Ovary (tissue), 7 donors: ENCODE measurements at regions not wholly inside any gene's neighbourhood (a gene's known extent, or its start where the extent isn't known, plus 50 kb on each side); places are given as distances from the start of the nearest gene placed in this dataset.

Experiments
- DNase-seq, 5 donors: peaks; one replicate each; pipeline ENCODE4 v3.0.0-alpha.2; 2019 to 2020
- H3K27ac ChIP-seq, 2 donors: fragments of 200-600 bp; one replicate each; pipeline versions ENCODE4 v1.5.1 to v1.8.0; 2019 to 2022
- H3K27me3 ChIP-seq: fragments of 200-600 bp; one replicate; pipeline ENCODE4 v1.8.0; 2022
- H3K36me3 ChIP-seq: fragments of 200-600 bp; sonication (generic); one replicate; pipeline ENCODE4 v1.5.1; 2019
- H3K4me1 ChIP-seq: one replicate; pipeline ENCODE4 v1.8.1; 2013; ENCODE audit warnings: mild to moderate bottlenecking, moderate library complexity; ENCODE audit not compliant: insufficient read depth
- H3K4me3 ChIP-seq: fragments of 200-600 bp; sonication (generic); one replicate; pipeline ENCODE4 v1.5.1; 2017
- H3K9me3 ChIP-seq, 2 donors: fragments of 200-600 bp in 1 of 2; sonication (generic) in 1 of 2; one replicate each; pipeline versions ENCODE4 v1.5.1 to v1.8.1; 2013 to 2019; ENCODE audit warnings: mild to moderate bottlenecking in 1 of 2, moderate library complexity in 1 of 2
- EP300 ChIP-seq: sonication (generic); formaldehyde crosslinking; IDR thresholded peaks from one replicate; pipeline ENCODE4 v1.6.1; 2017; ENCODE audit warnings: antibody characterized with exemption
- POLR2A ChIP-seq: fragments of 450-650 bp; IDR thresholded peaks from one replicate; pipeline ENCODE4 v1.6.1; 2017; ENCODE audit warnings: antibody characterized with exemption, mild to moderate bottlenecking, moderate library complexity
- WGBS, 3 donors: extraction: QIAGEN DNeasy Blood & Tissue Kit in 1 of 3; methylation state at CpG; one replicate each; pipeline versions ENCODE4 v1.1.5 to v1.1.7; 2013 to 2017; 5-methylcytosine and 5-hydroxymethylcytosine counted together
- intact Hi-C, 4 donors: fragments of 100-400 bp; cut with DNase I; formaldehyde crosslinking; loops; one replicate each; pipeline versions ENCODE4 v1.11.0 to v1.15.1; 2022 to 2023
- TF ChIP-seq, protein P1 (sequence below), 3 donors: fragments of 450-650 bp in 2 of 3; fragments of 200-600 bp in 1 of 3; IDR thresholded peaks; one replicate each; pipeline versions ENCODE4 v1.5.1 to v1.8.0; 2016 to 2022; ENCODE audit warnings: antibody characterized with exemption in 3 of 3, mild to moderate bottlenecking in 1 of 3
- donor health status: DM: no; HTN: no; CAD: no; lungs with moderate emphysema.
- donor health status: DM: no; HTN: no; CAD: no.
- donor health status: Bipolar disorder and iron deficiency.
- donor health status: DM: no; HTN: no; CAD: no.
- donor health status: DM: yes; HTN: yes; CAD: no.

DNA sequence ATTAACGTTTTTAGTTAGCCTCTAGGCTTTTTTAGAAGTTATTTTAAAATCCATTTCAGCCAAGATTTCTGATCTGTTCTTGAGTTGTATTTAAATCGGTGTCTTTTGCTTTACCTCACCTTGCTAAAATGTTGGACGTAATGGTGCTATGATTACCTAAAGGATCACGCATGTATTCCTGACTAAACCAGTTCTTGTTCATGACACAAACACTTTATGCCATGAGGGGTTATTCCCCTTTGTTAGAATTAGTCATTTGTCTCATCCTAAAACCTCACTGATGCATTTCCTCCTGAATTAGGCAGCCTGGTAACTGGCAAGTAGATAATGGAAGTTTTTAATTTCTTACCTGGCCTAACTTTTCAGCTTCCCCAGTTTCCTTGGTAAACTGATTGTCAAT, 185.4 kb upstream of the TANK start:
- H3K36me3 ChIP-seq, result no peaks in the 10 kb centered on the region
- no peaks in the 10 kb centered on the region for H3K4me1 ChIP-seq
- H3K9me3 ChIP-seq, result no peaks in the 10 kb centered on the region
- no peaks in the 10 kb centered on the region for H3K27me3 ChIP-seq
- intact Hi-C loops, result loop anchor here in 2 of 4 donors (5.0 kb wide), 2 partner anchors 648 to 653 kb away; no protein-coding TSS in a partner anchor
- WGBS, 3 donors, result 72 to 73% (median 72%) methylated on average over 4 of the region's 4 CpGs
- DNase-seq, result no peak
- no peak overlapping the region for H3K27ac ChIP-seq
- no peak overlapping the region for H3K4me3 ChIP-seq
- TF ChIP-seq POLR2A, result no peak
- no peak for TF ChIP-seq EP300
- TF ChIP-seq, protein P1, sequence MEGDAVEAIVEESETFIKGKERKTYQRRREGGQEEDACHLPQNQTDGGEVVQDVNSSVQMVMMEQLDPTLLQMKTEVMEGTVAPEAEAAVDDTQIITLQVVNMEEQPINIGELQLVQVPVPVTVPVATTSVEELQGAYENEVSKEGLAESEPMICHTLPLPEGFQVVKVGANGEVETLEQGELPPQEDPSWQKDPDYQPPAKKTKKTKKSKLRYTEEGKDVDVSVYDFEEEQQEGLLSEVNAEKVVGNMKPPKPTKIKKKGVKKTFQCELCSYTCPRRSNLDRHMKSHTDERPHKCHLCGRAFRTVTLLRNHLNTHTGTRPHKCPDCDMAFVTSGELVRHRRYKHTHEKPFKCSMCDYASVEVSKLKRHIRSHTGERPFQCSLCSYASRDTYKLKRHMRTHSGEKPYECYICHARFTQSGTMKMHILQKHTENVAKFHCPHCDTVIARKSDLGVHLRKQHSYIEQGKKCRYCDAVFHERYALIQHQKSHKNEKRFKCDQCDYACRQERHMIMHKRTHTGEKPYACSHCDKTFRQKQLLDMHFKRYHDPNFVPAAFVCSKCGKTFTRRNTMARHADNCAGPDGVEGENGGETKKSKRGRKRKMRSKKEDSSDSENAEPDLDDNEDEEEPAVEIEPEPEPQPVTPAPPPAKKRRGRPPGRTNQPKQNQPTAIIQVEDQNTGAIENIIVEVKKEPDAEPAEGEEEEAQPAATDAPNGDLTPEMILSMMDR (IDR thresholded peaks at IDR 0.05), result no peak

- WGBS, 3 donors, result 95 to 100% (median 97%) methylated on average over 2 of the region's 2 CpGs
Observed at GRCh38 chr2:160976797-160977196, 183.4 kb upstream of the TANK start.

GRCh38 chr2:160977376-160977775, 182.9 kb upstream of the TANK start:
- WGBS, 3 donors, result 40 to 41% (median 41%) methylated on average over 2 of the region's 2 CpGs

More at GRCh38 chr2:160976797-160977196, 183.4 kb upstream of the TANK start:
- TF ChIP-seq EP300, result no peak
- TF ChIP-seq, protein P1 (IDR thresholded peaks at IDR 0.05), result no peak
- no peak for TF ChIP-seq POLR2A
- intact Hi-C loops, result no loop called here
- Histone ChIP-seq H3K9me3 (no peaks in the 10 kb centered on the region), H3K4me1 (no peaks in the 10 kb centered on the region), H3K36me3 (no peaks in the 10 kb centered on the region), H3K4me3 (no peak overlapping the region), H3K27me3 (no peaks in the 10 kb centered on the region), H3K27ac (no peak overlapping the region)
- no peak for DNase-seq

GRCh38 chr2:160977854-160978253, 182.4 kb upstream of the TANK start:
- no peak for DNase-seq
- H3K4me3 ChIP-seq, result no peak overlapping the region
- TF ChIP-seq, protein P1 (IDR thresholded peaks at IDR 0.05), result no peak
- no peak for TF ChIP-seq EP300
- TF ChIP-seq POLR2A, result no peak
- H3K9me3 ChIP-seq, result no peaks in the 10 kb centered on the region
- intact Hi-C loops, result no loop called here
- WGBS, 3 donors, result 94 to 98% (median 94%) methylated on average over 2 of the region's 2 CpGs
- H3K27me3 ChIP-seq, result no peaks in the 10 kb centered on the region
- H3K4me1 ChIP-seq, result no peaks in the 10 kb centered on the region
- H3K36me3 ChIP-seq, result no peaks in the 10 kb centered on the region
- H3K27ac ChIP-seq, result no peak overlapping the region

More at GRCh38 chr2:160977376-160977775, 182.9 kb upstream of the TANK start:
- Histone ChIP-seq H3K27ac (no peak overlapping the region), H3K36me3 (no peaks in the 10 kb centered on the region), H3K4me1 (no peaks in the 10 kb centered on the region), H3K27me3 (no peaks in the 10 kb centered on the region), H3K9me3 (no peaks in the 10 kb centered on the region), H3K4me3 (no peak overlapping the region)
- no peak for DNase-seq
- intact Hi-C loops, result no loop called here
- TF ChIP-seq EP300 (no peak), POLR2A (no peak)
- TF ChIP-seq, protein P1 (IDR thresholded peaks at IDR 0.05), result no peak
